HEK293 (cell line): ENCODE measurements at regions not wholly inside any gene's neighbourhood (a gene's known extent, or its start where the extent isn't known, plus 50 kb on each side); places are given as distances from the start of the nearest gene placed in this dataset.

Experiments
- CTCF ChIA-PET: fragments of 350-600 bp; formaldehyde crosslinking; extraction: SDS; loops from one replicate; lab custom pipeline; 2021; ENCODE audit warnings: antibody characterized with exemption; lab: Yijun Ruan, JAX
- POLR2A ChIA-PET: fragments of 300-600 bp; formaldehyde crosslinking; extraction: SDS; loops from one replicate; lab custom pipeline; 2020; ENCODE audit warnings: antibody characterized with exemption, inconsistent platforms; lab: Yijun Ruan, JAX
- H3K27ac ChIP-seq: fragments of 200-500 bp; sonication (Bioruptor generic); 2 replicates; pipeline ENCODE4 v1.5.1; 2014; ENCODE audit warnings: low read depth, low read length, control low read depth, inconsistent platforms; ENCODE audit errors: extremely low read depth
- H3K36me3 ChIP-seq, 2 experiments: fragments of 200-500 bp in 1 of 2; sonication (Bioruptor generic) in 1 of 2; 1 replicate in 1 of 2; 2 replicates in 1 of 2; pipeline ENCODE4 v1.5.1; 2014 to 2017; ENCODE audit warnings: inconsistent platforms in 2 of 2, low read length in 2 of 2; ENCODE audit not compliant: control insufficient read depth in 2 of 2, insufficient read depth in 1 of 2
- H3K4me1 ChIP-seq: fragments of 200-500 bp; sonication (Bioruptor generic); 2 replicates; pipeline ENCODE4 v1.5.1; 2014; ENCODE audit warnings: mild to moderate bottlenecking, low read length, inconsistent platforms; ENCODE audit not compliant: control insufficient read depth, insufficient read depth
- H3K4me3 ChIP-seq: 2 replicates; pipeline ENCODE4 v1.5.1; 2011; ENCODE audit warnings: low read depth, mild to moderate bottlenecking, control low read depth, low read length, moderate library complexity
- H3K9me3 ChIP-seq: fragments of 200-500 bp; sonication (Bioruptor generic); 2 replicates; pipeline ENCODE4 v1.5.1; 2014; ENCODE audit warnings: low read depth, low read length, inconsistent platforms; ENCODE audit not compliant: control insufficient read depth, insufficient read depth
- PRDM1 ChIP-seq: fragments of 450-650 bp; formaldehyde crosslinking; IDR thresholded peaks from 2 replicates; pipeline ENCODE4; 2016; ENCODE audit warnings: missing biosample characterization, missing genetic modification characterization
- ZBTB1 ChIP-seq: fragments of 450-650 bp; formaldehyde crosslinking; IDR thresholded peaks from 2 replicates; pipeline ENCODE4 v1.5.1; 2016; ENCODE audit warnings: missing biosample characterization, missing genetic modification characterization
- ZFHX2 ChIP-seq: fragments of 450-650 bp; formaldehyde crosslinking; conservative IDR thresholded peaks from 2 replicates; pipeline ENCODE4 v1.5.1; 2016; ENCODE audit warnings: missing biosample characterization, missing genetic modification characterization
- ZNF138 ChIP-seq: fragments of 450-650 bp; formaldehyde crosslinking; IDR thresholded peaks from 2 replicates; pipeline ENCODE4 v1.5.1; 2016; ENCODE audit warnings: missing biosample characterization, missing genetic modification characterization, borderline replicate concordance
- ZNF175 ChIP-seq: fragments of 450-650 bp; formaldehyde crosslinking; IDR thresholded peaks from 2 replicates; pipeline ENCODE4 v1.5.1; 2016; ENCODE audit warnings: missing biosample characterization, missing genetic modification characterization
- ZNF202 ChIP-seq: fragments of 450-650 bp; formaldehyde crosslinking; IDR thresholded peaks from 2 replicates; pipeline ENCODE4 v1.5.1; 2016; ENCODE audit warnings: missing biosample characterization, missing genetic modification characterization, borderline replicate concordance
- ZNF335 ChIP-seq: fragments of 450-650 bp; formaldehyde crosslinking; conservative IDR thresholded peaks from 2 replicates; pipeline ENCODE4 v1.5.1; 2016; ENCODE audit warnings: missing biosample characterization, missing genetic modification characterization
- ZNF341 ChIP-seq: fragments of 450-650 bp; formaldehyde crosslinking; IDR thresholded peaks from 2 replicates; pipeline ENCODE4; 2016; ENCODE audit warnings: low read depth, missing biosample characterization, missing genetic modification characterization
- ZNF416 ChIP-seq: fragments of 450-650 bp; formaldehyde crosslinking; IDR thresholded peaks from 2 replicates; pipeline ENCODE4 v1.5.1; 2016; ENCODE audit warnings: missing biosample characterization, missing genetic modification characterization
- ZNF473 ChIP-seq: fragments of 450-650 bp; formaldehyde crosslinking; IDR thresholded peaks from 2 replicates; pipeline ENCODE4 v1.5.1; 2017; ENCODE audit warnings: missing biosample characterization, missing genetic modification characterization
- ZNF514 ChIP-seq: fragments of 450-650 bp; formaldehyde crosslinking; IDR thresholded peaks from 2 replicates; pipeline ENCODE4 v1.5.1; 2016; ENCODE audit warnings: missing biosample characterization, missing genetic modification characterization
- ZNF555 ChIP-seq: fragments of 450-650 bp; formaldehyde crosslinking; conservative IDR thresholded peaks from 2 replicates; pipeline ENCODE4 v1.5.1; 2017; ENCODE audit warnings: missing biosample characterization, mild to moderate bottlenecking, missing genetic modification characterization, inconsistent platforms
- ZNF791 ChIP-seq: fragments of 450-650 bp; formaldehyde crosslinking; IDR thresholded peaks from 2 replicates; pipeline ENCODE4 v1.5.1; 2016; ENCODE audit warnings: missing biosample characterization, missing genetic modification characterization
- ZNF830 ChIP-seq: fragments of 450-650 bp; IDR thresholded peaks from 2 replicates; pipeline ENCODE4 v1.5.0; 2018; ENCODE audit warnings: missing biosample characterization, missing genetic modification characterization, low read depth, mild to moderate bottlenecking, moderate library complexity
- ZXDB ChIP-seq: fragments of 450-650 bp; formaldehyde crosslinking; IDR thresholded peaks from 2 replicates; pipeline ENCODE4 v1.5.1; 2016; ENCODE audit warnings: missing biosample characterization, missing genetic modification characterization
- TF ChIP-seq, protein P1 (sequence below): fragments of 450-650 bp; formaldehyde crosslinking; IDR thresholded peaks from 2 replicates; pipeline ENCODE4 v1.5.1; 2016; ENCODE audit warnings: missing biosample characterization, missing genetic modification characterization
- TF ChIP-seq, protein P2 (sequence below): fragments of 450-650 bp; formaldehyde crosslinking; IDR thresholded peaks from 2 replicates; pipeline ENCODE4 v1.5.1; 2016; ENCODE audit warnings: missing biosample characterization, missing genetic modification characterization
- TF ChIP-seq, protein P3 (sequence below): fragments of 450-650 bp; formaldehyde crosslinking; IDR thresholded peaks from 2 replicates; pipeline ENCODE4 v1.5.1; 2016; ENCODE audit warnings: missing biosample characterization, missing genetic modification characterization
- TF ChIP-seq, protein P4 (sequence below): fragments of 450-650 bp; formaldehyde crosslinking; IDR thresholded peaks from 2 replicates; pipeline ENCODE4 v1.5.1; 2016; ENCODE audit warnings: missing biosample characterization, missing genetic modification characterization
- TF ChIP-seq, protein P5 (sequence below): fragments of 450-650 bp; formaldehyde crosslinking; IDR thresholded peaks from 2 replicates; pipeline ENCODE4 v1.5.1; 2016; ENCODE audit warnings: missing biosample characterization, missing genetic modification characterization

DNA sequence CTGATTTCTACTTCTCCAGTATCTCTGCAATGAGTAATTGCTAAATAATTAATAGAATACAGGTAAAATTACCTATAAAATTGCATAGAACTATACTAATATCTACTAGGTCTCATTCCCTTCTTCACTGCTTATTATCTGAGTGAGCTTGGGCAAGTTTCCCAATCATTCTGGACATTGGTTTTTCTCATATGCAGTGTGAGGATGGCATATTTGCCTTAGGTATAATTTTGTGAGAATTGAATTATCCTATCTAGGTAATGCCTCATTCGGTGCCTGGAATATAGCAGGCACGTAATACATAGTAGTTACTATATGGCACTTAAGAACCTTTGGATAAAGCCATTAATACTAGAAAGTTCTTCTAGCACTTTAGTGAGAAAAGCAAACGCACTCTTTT, 434.7 kb downstream of the GATA3 start:
- H3K27ac ChIP-seq, result no peak overlapping the region
- H3K36me3 ChIP-seq, result no peaks in the 10 kb centered on the region
- no peaks in the 10 kb centered on the region for H3K4me1 ChIP-seq
- ChIA-PET CTCF (no interaction called here), POLR2A (no interaction called here)
- H3K9me3 ChIP-seq, result no peaks in the 10 kb centered on the region
- TF ChIP-seq ZNF175 (tag by site-specific recombination), result no peak
- no peak for TF ChIP-seq PRDM1 (tag by site-specific recombination)
- no peak for TF ChIP-seq ZNF514
- TF ChIP-seq, protein P1, sequence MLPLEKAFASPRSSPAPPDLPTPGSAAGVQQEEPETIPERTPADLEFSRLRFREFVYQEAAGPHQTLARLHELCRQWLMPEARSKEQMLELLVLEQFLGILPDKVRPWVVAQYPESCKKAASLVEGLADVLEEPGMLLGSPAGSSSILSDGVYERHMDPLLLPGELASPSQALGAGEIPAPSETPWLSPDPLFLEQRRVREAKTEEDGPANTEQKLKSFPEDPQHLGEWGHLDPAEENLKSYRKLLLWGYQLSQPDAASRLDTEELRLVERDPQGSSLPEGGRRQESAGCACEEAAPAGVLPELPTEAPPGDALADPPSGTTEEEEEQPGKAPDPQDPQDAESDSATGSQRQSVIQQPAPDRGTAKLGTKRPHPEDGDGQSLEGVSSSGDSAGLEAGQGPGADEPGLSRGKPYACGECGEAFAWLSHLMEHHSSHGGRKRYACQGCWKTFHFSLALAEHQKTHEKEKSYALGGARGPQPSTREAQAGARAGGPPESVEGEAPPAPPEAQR, result no peak
- no peak for TF ChIP-seq ZBTB1 (tag by site-specific recombination)
- no peak for TF ChIP-seq ZNF138
- TF ChIP-seq, protein P2, sequence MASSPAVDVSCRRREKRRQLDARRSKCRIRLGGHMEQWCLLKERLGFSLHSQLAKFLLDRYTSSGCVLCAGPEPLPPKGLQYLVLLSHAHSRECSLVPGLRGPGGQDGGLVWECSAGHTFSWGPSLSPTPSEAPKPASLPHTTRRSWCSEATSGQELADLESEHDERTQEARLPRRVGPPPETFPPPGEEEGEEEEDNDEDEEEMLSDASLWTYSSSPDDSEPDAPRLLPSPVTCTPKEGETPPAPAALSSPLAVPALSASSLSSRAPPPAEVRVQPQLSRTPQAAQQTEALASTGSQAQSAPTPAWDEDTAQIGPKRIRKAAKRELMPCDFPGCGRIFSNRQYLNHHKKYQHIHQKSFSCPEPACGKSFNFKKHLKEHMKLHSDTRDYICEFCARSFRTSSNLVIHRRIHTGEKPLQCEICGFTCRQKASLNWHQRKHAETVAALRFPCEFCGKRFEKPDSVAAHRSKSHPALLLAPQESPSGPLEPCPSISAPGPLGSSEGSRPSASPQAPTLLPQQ (tag by site-specific recombination), result no peak
- TF ChIP-seq, protein P3, sequence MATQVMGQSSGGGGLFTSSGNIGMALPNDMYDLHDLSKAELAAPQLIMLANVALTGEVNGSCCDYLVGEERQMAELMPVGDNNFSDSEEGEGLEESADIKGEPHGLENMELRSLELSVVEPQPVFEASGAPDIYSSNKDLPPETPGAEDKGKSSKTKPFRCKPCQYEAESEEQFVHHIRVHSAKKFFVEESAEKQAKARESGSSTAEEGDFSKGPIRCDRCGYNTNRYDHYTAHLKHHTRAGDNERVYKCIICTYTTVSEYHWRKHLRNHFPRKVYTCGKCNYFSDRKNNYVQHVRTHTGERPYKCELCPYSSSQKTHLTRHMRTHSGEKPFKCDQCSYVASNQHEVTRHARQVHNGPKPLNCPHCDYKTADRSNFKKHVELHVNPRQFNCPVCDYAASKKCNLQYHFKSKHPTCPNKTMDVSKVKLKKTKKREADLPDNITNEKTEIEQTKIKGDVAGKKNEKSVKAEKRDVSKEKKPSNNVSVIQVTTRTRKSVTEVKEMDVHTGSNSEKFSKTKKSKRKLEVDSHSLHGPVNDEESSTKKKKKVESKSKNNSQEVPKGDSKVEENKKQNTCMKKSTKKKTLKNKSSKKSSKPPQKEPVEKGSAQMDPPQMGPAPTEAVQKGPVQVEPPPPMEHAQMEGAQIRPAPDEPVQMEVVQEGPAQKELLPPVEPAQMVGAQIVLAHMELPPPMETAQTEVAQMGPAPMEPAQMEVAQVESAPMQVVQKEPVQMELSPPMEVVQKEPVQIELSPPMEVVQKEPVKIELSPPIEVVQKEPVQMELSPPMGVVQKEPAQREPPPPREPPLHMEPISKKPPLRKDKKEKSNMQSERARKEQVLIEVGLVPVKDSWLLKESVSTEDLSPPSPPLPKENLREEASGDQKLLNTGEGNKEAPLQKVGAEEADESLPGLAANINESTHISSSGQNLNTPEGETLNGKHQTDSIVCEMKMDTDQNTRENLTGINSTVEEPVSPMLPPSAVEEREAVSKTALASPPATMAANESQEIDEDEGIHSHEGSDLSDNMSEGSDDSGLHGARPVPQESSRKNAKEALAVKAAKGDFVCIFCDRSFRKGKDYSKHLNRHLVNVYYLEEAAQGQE, result no peak
- no peak for TF ChIP-seq ZNF335 (tag by site-specific recombination)
- no peak for TF ChIP-seq ZNF830 (tag by site-specific recombination)
- no peak for TF ChIP-seq ZXDB
- no peak for TF ChIP-seq ZNF416 (tag by site-specific recombination)
- no peak for TF ChIP-seq ZNF341 (tag by site-specific recombination)
- no peak for TF ChIP-seq ZNF555 (tag by site-specific recombination)
- TF ChIP-seq, protein P4, sequence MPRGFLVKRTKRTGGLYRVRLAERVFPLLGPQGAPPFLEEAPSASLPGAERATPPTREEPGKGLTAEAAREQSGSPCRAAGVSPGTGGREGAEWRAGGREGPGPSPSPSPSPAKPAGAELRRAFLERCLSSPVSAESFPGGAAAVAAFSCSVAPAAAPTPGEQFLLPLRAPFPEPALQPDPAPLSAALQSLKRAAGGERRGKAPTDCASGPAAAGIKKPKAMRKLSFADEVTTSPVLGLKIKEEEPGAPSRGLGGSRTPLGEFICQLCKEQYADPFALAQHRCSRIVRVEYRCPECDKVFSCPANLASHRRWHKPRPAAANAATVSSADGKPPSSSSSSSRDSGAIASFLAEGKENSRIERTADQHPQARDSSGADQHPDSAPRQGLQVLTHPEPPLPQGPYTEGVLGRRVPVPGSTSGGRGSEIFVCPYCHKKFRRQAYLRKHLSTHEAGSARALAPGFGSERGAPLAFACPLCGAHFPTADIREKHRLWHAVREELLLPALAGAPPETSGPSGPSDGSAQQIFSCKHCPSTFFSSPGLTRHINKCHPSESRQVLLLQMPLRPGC (tag by site-specific recombination), result no peak
- TF ChIP-seq ZNF791 (tag by site-specific recombination), result no peak
- TF ChIP-seq, protein P5, sequence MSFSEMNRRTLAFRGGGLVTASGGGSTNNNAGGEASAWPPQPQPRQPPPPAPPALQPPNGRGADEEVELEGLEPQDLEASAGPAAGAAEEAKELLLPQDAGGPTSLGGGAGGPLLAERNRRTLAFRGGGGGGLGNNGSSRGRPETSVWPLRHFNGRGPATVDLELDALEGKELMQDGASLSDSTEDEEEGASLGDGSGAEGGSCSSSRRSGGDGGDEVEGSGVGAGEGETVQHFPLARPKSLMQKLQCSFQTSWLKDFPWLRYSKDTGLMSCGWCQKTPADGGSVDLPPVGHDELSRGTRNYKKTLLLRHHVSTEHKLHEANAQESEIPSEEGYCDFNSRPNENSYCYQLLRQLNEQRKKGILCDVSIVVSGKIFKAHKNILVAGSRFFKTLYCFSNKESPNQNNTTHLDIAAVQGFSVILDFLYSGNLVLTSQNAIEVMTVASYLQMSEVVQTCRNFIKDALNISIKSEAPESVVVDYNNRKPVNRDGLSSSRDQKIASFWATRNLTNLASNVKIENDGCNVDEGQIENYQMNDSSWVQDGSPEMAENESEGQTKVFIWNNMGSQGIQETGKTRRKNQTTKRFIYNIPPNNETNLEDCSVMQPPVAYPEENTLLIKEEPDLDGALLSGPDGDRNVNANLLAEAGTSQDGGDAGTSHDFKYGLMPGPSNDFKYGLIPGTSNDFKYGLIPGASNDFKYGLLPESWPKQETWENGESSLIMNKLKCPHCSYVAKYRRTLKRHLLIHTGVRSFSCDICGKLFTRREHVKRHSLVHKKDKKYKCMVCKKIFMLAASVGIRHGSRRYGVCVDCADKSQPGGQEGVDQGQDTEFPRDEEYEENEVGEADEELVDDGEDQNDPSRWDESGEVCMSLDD (tag by site-specific recombination), result no peak
- TF ChIP-seq ZFHX2 (tag by site-specific recombination), result no peak
- no peak for TF ChIP-seq ZNF473 (tag by site-specific recombination)
- no peak for TF ChIP-seq ZNF202 (tag by site-specific recombination)
- no peak overlapping the region for H3K4me3 ChIP-seq
